WTC11 (cell line): ENCODE measurements at regions not wholly inside any gene's neighbourhood (a gene's known extent, or its start where the extent isn't known, plus 50 kb on each side); places are given as distances from the start of the nearest gene placed in this dataset.

ENCODE experiments used
- ATAC-seq: fragments of 200-7000 bp; cut with Tn5 transposase; 2 replicates; pipeline ENCODE4 v1.10.0; 2021; ENCODE audit warnings: mild to moderate bottlenecking, moderate library complexity
- CTCF ChIA-PET: fragments of 300-600 bp; sonication (Branson Sonifier 250); formaldehyde crosslinking; loops from one replicate; lab custom pipeline; 2021; ENCODE audit warnings: antibody characterized with exemption; lab: Charles Lee
- POLR2A ChIA-PET: fragments of 350-600 bp; sonication (Branson Sonifier 250); formaldehyde crosslinking; loops from one replicate; lab custom pipeline; 2021; ENCODE audit warnings: antibody characterized with exemption; lab: Charles Lee
- DNase-seq: peaks from one replicate; pipeline ENCODE4 v3.0.0; 2021; ENCODE audit warnings: low spot score
- H3K27ac Mint-ChIP-seq: 2 replicates; pipeline ENCODE4 v1.8.0; 2021; ENCODE audit warnings: mixed read lengths
- H3K27me3 Mint-ChIP-seq: 2 replicates; pipeline ENCODE4 v1.8.0; 2021; ENCODE audit warnings: low read depth, mild to moderate bottlenecking, moderate library complexity, mixed read lengths
- H3K36me3 Mint-ChIP-seq: 2 replicates; pipeline ENCODE4 v1.8.0; 2021; ENCODE audit warnings: mixed read lengths
- H3K4me1 Mint-ChIP-seq: 2 replicates; pipeline ENCODE4 v1.8.0; 2022; ENCODE audit warnings: mixed read lengths
- H3K4me3 Mint-ChIP-seq: 2 replicates; pipeline ENCODE4 v1.8.0; 2021; ENCODE audit warnings: mild to moderate bottlenecking, moderate library complexity, mixed read lengths
- H3K9me3 Mint-ChIP-seq: 2 replicates; pipeline ENCODE4 v1.8.0; 2021; ENCODE audit warnings: mixed read lengths
- ATF2 ChIP-seq: sonication (generic); formaldehyde crosslinking; IDR thresholded peaks from 2 replicates; pipeline ENCODE4 v1.8.1; 2022; ENCODE audit warnings: low read depth, missing genetic modification reagents, borderline replicate concordance
- ATF3 ChIP-seq: sonication (generic); formaldehyde crosslinking; conservative IDR thresholded peaks from 2 replicates; pipeline ENCODE4 v1.8.1; 2022; ENCODE audit warnings: mild to moderate bottlenecking, missing genetic modification reagents
- CREM ChIP-seq: sonication (generic); formaldehyde crosslinking; IDR thresholded peaks from 2 replicates; pipeline ENCODE4 v1.8.1; 2022; ENCODE audit warnings: mild to moderate bottlenecking, missing genetic modification reagents, moderate library complexity
- E2F4 ChIP-seq: sonication (generic); formaldehyde crosslinking; IDR thresholded peaks from 2 replicates; pipeline ENCODE4 v1.8.1; 2022; ENCODE audit warnings: low read depth, mild to moderate bottlenecking, moderate library complexity, missing genetic modification reagents, borderline replicate concordance
- FOXP4 ChIP-seq: sonication (generic); formaldehyde crosslinking; IDR thresholded peaks from 2 replicates; pipeline ENCODE4 v1.8.0; 2022; ENCODE audit warnings: mild to moderate bottlenecking, missing genetic modification reagents
- JUN ChIP-seq: sonication (generic); formaldehyde crosslinking; IDR thresholded peaks from 2 replicates; pipeline ENCODE4 v1.8.0; 2023; ENCODE audit warnings: mild to moderate bottlenecking, missing genetic modification reagents
- MLX ChIP-seq: sonication (generic); formaldehyde crosslinking; IDR thresholded peaks from 2 replicates; pipeline ENCODE4 v1.8.1; 2023; ENCODE audit warnings: mild to moderate bottlenecking, missing genetic modification reagents, moderate library complexity
- MXD4 ChIP-seq: fragments of 250-450 bp; sonication (Bioruptor Pico); IDR thresholded peaks from 2 replicates; pipeline ENCODE4 v1.8.0; 2021; ENCODE audit warnings: mild to moderate bottlenecking, moderate library complexity, borderline replicate concordance
- SOX15 ChIP-seq: fragments of 250-450 bp; sonication (Bioruptor Pico); IDR thresholded peaks from 2 replicates; pipeline ENCODE4 v1.9.0; 2021; ENCODE audit warnings: mild to moderate bottlenecking
- TP53 ChIP-seq: sonication (generic); formaldehyde crosslinking; IDR thresholded peaks from 2 replicates; pipeline ENCODE4 v1.8.1; 2023; ENCODE audit warnings: mild to moderate bottlenecking, missing genetic modification reagents
- ZBTB43 ChIP-seq: sonication (generic); formaldehyde crosslinking; IDR thresholded peaks from 2 replicates; pipeline ENCODE4 v1.8.1; 2023; ENCODE audit warnings: mild to moderate bottlenecking, missing genetic modification reagents
- ZNF281 ChIP-seq: sonication (generic); formaldehyde crosslinking; IDR thresholded peaks from 2 replicates; pipeline ENCODE4 v1.8.0; 2023; ENCODE audit warnings: mild to moderate bottlenecking, missing genetic modification reagents
- ZNF423 ChIP-seq: fragments of 250-450 bp; sonication (Bioruptor Pico); IDR thresholded peaks from 2 replicates; pipeline ENCODE4 v2.1.2; 2022; ENCODE audit warnings: mild to moderate bottlenecking, moderate library complexity
- ZNF532 ChIP-seq: fragments of 250-450 bp; sonication (Bioruptor Pico); IDR thresholded peaks from 2 replicates; pipeline ENCODE4 v1.9.0; 2021; ENCODE audit warnings: mild to moderate bottlenecking, borderline replicate concordance

GRCh38 chr6:22108199-22108598, 188.6 kb downstream of the PRL start:
- Mint-ChIP-seq H3K36me3 (peaks cover 7% of the 10 kb centered on the region; the same call in 1 of the 2 replicates), H3K4me1 (peaks cover 5% of the 10 kb centered on the region; the same call in 1 of the 2 replicates), H3K27me3 (no peaks in the 10 kb centered on the region), H3K4me3 (no peak overlapping the region), H3K9me3 (no peaks in the 10 kb centered on the region), H3K27ac (peak overlapping the region; percentile 53)
- DNase-seq (no peak), ATAC-seq (no peak)
- TF ChIP-seq SOX15 (CRISPR knock-in tag), result no peak
- TF ChIP-seq FOXP4 (CRISPR knock-in tag), result no peak
- no peak for TF ChIP-seq ZBTB43 (CRISPR knock-in tag)
- TF ChIP-seq CREM (CRISPR knock-in tag), result no peak
- no peak for TF ChIP-seq E2F4 (CRISPR knock-in tag)
- TF ChIP-seq MXD4 (CRISPR knock-in tag), result no peak
- TF ChIP-seq MLX, result no peak
- no peak for TF ChIP-seq ATF2 (CRISPR knock-in tag)
- TF ChIP-seq TP53 (CRISPR knock-in tag), result no peak
- TF ChIP-seq ZNF423 (CRISPR knock-in tag), result no peak
- TF ChIP-seq ZNF532 (CRISPR knock-in tag), result no peak
- CTCF ChIA-PET, result no interaction called here
- POLR2A ChIA-PET, result no interaction called here

- Mint-ChIP-seq H3K36me3 (peaks cover 7% of the 10 kb centered on the region; the same call in 1 of the 2 replicates), H3K9me3 (no peaks in the 10 kb centered on the region), H3K4me3 (no peak overlapping the region), H3K27me3 (no peaks in the 10 kb centered on the region), H3K4me1 (peaks cover 5% of the 10 kb centered on the region; the same call in 1 of the 2 replicates), H3K27ac (no peak overlapping the region; the same call in 1 of the 2 replicates)
- ChIA-PET CTCF (no interaction called here), POLR2A (no interaction called here)
- ATAC-seq (no peak), DNase-seq (no peak)
- TF ChIP-seq ATF3 (CRISPR knock-in tag) (no peak), JUN (CRISPR knock-in tag) (no peak), ZNF281 (CRISPR knock-in tag) (no peak), ZNF423 (CRISPR knock-in tag) (no peak), ZBTB43 (CRISPR knock-in tag) (no peak), E2F4 (CRISPR knock-in tag) (no peak)
Observed at GRCh38 chr6:22110061-22110460, 186.8 kb downstream of the PRL start.
